ENCODE measurements at regions not wholly inside any gene's neighbourhood (a gene's known extent, or its start where the extent isn't known, plus 50 kb on each side); places are given as distances from the start of the nearest gene placed in this dataset.

GRCh38 chr1:212518188-212519054 is 85.7 kb downstream of the NENF start:
- Histone ChIP-seq H3F3A (ENCODE audit: low read length, unreplicated experiment) (no peaks in the 10 kb centered on the region), H4K20me1 (ENCODE audit: low read length) (no peaks in the 10 kb centered on the region), H3K9me2 (replicated peaks; ENCODE audit: low read length) (no peaks in the 10 kb centered on the region), H3K4me1 (ENCODE audit: insufficient read depth, low read length) (peaks cover 9% of the 10 kb centered on the region), H3K9me3 (ENCODE audit: low read length) (no peaks in the 10 kb centered on the region), H3K9ac (ENCODE audit: low read length) (no peak overlapping the region), H3K36me3 (ENCODE audit: low read depth, low read length) (no peaks in the 10 kb centered on the region), H3K4me2 (ENCODE audit: low read length) (no peak overlapping the region), H3K27ac (ENCODE audit: low read length) (no peak overlapping the region), H3K79me2 (ENCODE audit: low read length) (no peaks in the 10 kb centered on the region), H3K4me3 (ENCODE audit: low read length) (no peak overlapping the region), H3K27me3 (ENCODE audit: low read length) (peaks cover 3% of the 10 kb centered on the region; the same call in 1 of the 2 replicates), H2AFZ (ENCODE audit: low read length) (no peak overlapping the region)
- BruUV-seq (replicated peaks) = no TSS peak
- ChIA-PET CTCF (no interaction called here), POLR2A (ENCODE audit: unreplicated experiment) (no interaction called here)
- DNase-seq (peak; percentile 33), ATAC-seq (peak; percentile 9; the same call in 1 of the 2 replicates)
- TF ChIP-seq CTCF (conservative IDR thresholded peaks at IDR 0.05; ENCODE audit: low read depth, low read length) (no peak), EZH2phosphoT487 (IDR thresholded peaks at IDR 0.05; ENCODE audit: borderline replicate concordance, low read length) (no peak), EZH2 (IDR thresholded peaks at IDR 0.05; ENCODE audit: low read length, unreplicated experiment) (no peak)
- intact Hi-C loops (cut with micrococcal nuclease) = no loop called here

GRCh38 chr1:212519131-212519530 is 86.4 kb downstream of the NENF start:
- DNase-seq = no peak
- peaks cover 3% of the 10 kb centered on the region; the same call in 1 of the 2 replicates for H3K27me3 ChIP-seq (ENCODE audit: low read length)
- no peak for ATAC-seq
- H3F3A ChIP-seq (ENCODE audit: low read length, unreplicated experiment) = no peaks in the 10 kb centered on the region
- intact Hi-C loops (cut with micrococcal nuclease) = no loop called here
- H3K27ac ChIP-seq (ENCODE audit: low read length) = no peak overlapping the region
- H3K9me2 ChIP-seq (replicated peaks; ENCODE audit: low read length) = no peaks in the 10 kb centered on the region
- CTCF ChIA-PET = no interaction called here
- H3K4me1 ChIP-seq (ENCODE audit: insufficient read depth, low read length) = peaks cover 2% of the 10 kb centered on the region; the same call in 1 of the 2 replicates
- no peak overlapping the region for H3K9ac ChIP-seq (ENCODE audit: low read length)
- no peaks in the 10 kb centered on the region for H3K36me3 ChIP-seq (ENCODE audit: low read depth, low read length)
- no peak overlapping the region for H3K4me2 ChIP-seq (ENCODE audit: low read length)
- H3K4me3 ChIP-seq (ENCODE audit: low read length) = no peak overlapping the region
- TF ChIP-seq EZH2phosphoT487 (IDR thresholded peaks at IDR 0.05; ENCODE audit: borderline replicate concordance, low read length) (no peak), EZH2 (IDR thresholded peaks at IDR 0.05; ENCODE audit: low read length, unreplicated experiment) (no peak), CTCF (conservative IDR thresholded peaks at IDR 0.05; ENCODE audit: low read depth, low read length) (no peak)
- H4K20me1 ChIP-seq (ENCODE audit: low read length) = no peaks in the 10 kb centered on the region
- BruUV-seq (replicated peaks) = no TSS peak
- no peaks in the 10 kb centered on the region for H3K9me3 ChIP-seq (ENCODE audit: low read length)
- no peaks in the 10 kb centered on the region for H3K79me2 ChIP-seq (ENCODE audit: low read length)
- H2AFZ ChIP-seq (ENCODE audit: low read length) = no peak overlapping the region
- POLR2A ChIA-PET (ENCODE audit: unreplicated experiment) = no interaction called here

DNA sequence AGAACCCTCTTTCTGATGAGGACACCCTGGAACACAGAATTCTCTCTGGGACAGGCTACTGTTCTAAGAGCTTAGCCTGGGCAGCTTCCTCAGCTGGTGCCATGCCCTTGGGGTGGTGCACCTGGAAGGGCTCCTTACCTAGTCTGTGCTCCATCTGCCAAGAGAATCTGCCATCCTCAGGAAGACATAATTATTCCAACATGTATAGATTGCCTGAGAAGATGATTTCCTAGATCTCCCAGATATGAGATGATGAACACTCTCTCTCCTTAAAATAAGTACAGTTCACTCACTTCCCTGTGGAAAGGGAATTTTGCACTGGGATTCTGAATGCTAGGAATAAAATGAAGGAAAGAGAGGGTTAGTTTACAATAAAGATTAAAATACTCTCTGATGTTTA is 87.6 kb downstream of the NENF start:
- Histone ChIP-seq H3K27me3 (ENCODE audit: low read length) (peaks cover 3% of the 10 kb centered on the region; the same call in 1 of the 2 replicates), H2AFZ (ENCODE audit: low read length) (no peak overlapping the region), H3K9me3 (ENCODE audit: low read length) (no peaks in the 10 kb centered on the region), H3K36me3 (ENCODE audit: low read depth, low read length) (no peaks in the 10 kb centered on the region), H3K79me2 (ENCODE audit: low read length) (no peaks in the 10 kb centered on the region), H4K20me1 (ENCODE audit: low read length) (no peaks in the 10 kb centered on the region), H3K9ac (ENCODE audit: low read length) (no peak overlapping the region), H3K4me2 (ENCODE audit: low read length) (no peak overlapping the region), H3K4me1 (ENCODE audit: insufficient read depth, low read length) (no peaks in the 10 kb centered on the region), H3K4me3 (ENCODE audit: low read length) (no peak overlapping the region), H3F3A (ENCODE audit: low read length, unreplicated experiment) (no peaks in the 10 kb centered on the region), H3K27ac (ENCODE audit: low read length) (no peak overlapping the region), H3K9me2 (replicated peaks; ENCODE audit: low read length) (no peaks in the 10 kb centered on the region)
- BruUV-seq (replicated peaks) = no TSS peak
- DNase-seq (no peak), ATAC-seq (no peak)
- intact Hi-C loops (cut with micrococcal nuclease) = no loop called here
- POLR2A ChIA-PET (ENCODE audit: unreplicated experiment) = no interaction called here
- CTCF ChIA-PET = interaction anchor here (0.6 kb wide), 1 partner anchor 145 kb away, joined by 3 read pairs; no protein-coding TSS in a partner anchor
- no peak for TF ChIP-seq EZH2phosphoT487 (IDR thresholded peaks at IDR 0.05; ENCODE audit: borderline replicate concordance, low read length)
- TF ChIP-seq CTCF (conservative IDR thresholded peaks at IDR 0.05; ENCODE audit: low read depth, low read length) = no peak
- TF ChIP-seq EZH2 (IDR thresholded peaks at IDR 0.05; ENCODE audit: low read length, unreplicated experiment) = no peak
